Hematopoietic multipotent progenitor cell treated with erythropoietin and hydrocortisone succinate and interleukin-3 and kit ligand, for 6 days (in vitro differentiated cells): ENCODE measurements at regions not wholly inside any gene's neighbourhood (a gene's known extent, or its start where the extent isn't known, plus 50 kb on each side); places are given as distances from the start of the nearest gene placed in this dataset.

Source experiments
- DNase-seq: peaks from one replicate; pipeline ENCODE4 v3.0.0-alpha.2; 2015

- no peak for DNase-seq
These were observed 58.6 kb upstream of the NYAP2 start for GRCh38 chr2:225340923-225341322.

- DNase-seq, result no peak
These were observed 62.3 kb upstream of the NYAP2 start for GRCh38 chr2:225337183-225337582.

- DNase-seq, result no peak
These were observed 65.0 kb upstream of the NYAP2 start for GRCh38 chr2:225334514-225334913.

GRCh38 chr2:225328192-225328591 is 71.3 kb upstream of the NYAP2 start:
- DNase-seq, result no peak

GRCh38 chr2:225326969-225327368 is 72.5 kb upstream of the NYAP2 start:
- no peak for DNase-seq

- no peak for DNase-seq
These were observed 79.6 kb upstream of the NYAP2 start for GRCh38 chr2:225319872-225320271.

- no peak for DNase-seq
These were observed 81.1 kb upstream of the NYAP2 start for GRCh38 chr2:225318440-225318839.

- DNase-seq, result no peak
These were observed 82.3 kb upstream of the NYAP2 start for GRCh38 chr2:225317186-225317585.

- DNase-seq, result no peak
These were observed 88.8 kb upstream of the NYAP2 start for GRCh38 chr2:225310745-225311144.

GRCh38 chr2:225309516-225309915 is 90.0 kb upstream of the NYAP2 start:
- no peak for DNase-seq

GRCh38 chr2:225296951-225297350 is 102.6 kb upstream of the NYAP2 start:
- no peak for DNase-seq

GRCh38 chr2:225295102-225295501 is 104.4 kb upstream of the NYAP2 start:
- no peak for DNase-seq

GRCh38 chr2:225293638-225294037 is 105.9 kb upstream of the NYAP2 start:
- no peak for DNase-seq

GRCh38 chr2:225290757-225291400 is 108.6 kb upstream of the NYAP2 start:
- no peak for DNase-seq

GRCh38 chr2:225289659-225290058 is 109.9 kb upstream of the NYAP2 start:
- DNase-seq, result no peak

- DNase-seq, result no peak
These were observed 110.5 kb upstream of the NYAP2 start for GRCh38 chr2:225288986-225289385.

- DNase-seq, result peak; percentile 58
These were observed 116.4 kb upstream of the NYAP2 start for GRCh38 chr2:225282858-225283710.

GRCh38 chr2:225276207-225276606 is 123.3 kb upstream of the NYAP2 start:
- DNase-seq, result no peak

- DNase-seq, result no peak
These were observed 124.1 kb upstream of the NYAP2 start for GRCh38 chr2:225275443-225275842.

- DNase-seq, result peak; percentile 1
These were observed 124.8 kb upstream of the NYAP2 start for GRCh38 chr2:225274751-225275150.

- DNase-seq, result no peak
These were observed 127.3 kb upstream of the NYAP2 start for GRCh38 chr2:225272173-225272572.

- DNase-seq, result peak; percentile 56
These were observed 128.6 kb upstream of the NYAP2 start for GRCh38 chr2:225270861-225271260.

- no peak for DNase-seq
These were observed 129.5 kb upstream of the NYAP2 start for GRCh38 chr2:225270053-225270452.

GRCh38 chr2:225254363-225254762 is 145.1 kb upstream of the NYAP2 start:
- no peak for DNase-seq

GRCh38 chr2:225244933-225245332 is 154.6 kb upstream of the NYAP2 start:
- DNase-seq, result no peak
